Inflammatory macrophage treated with lipopolysaccharide for 1 hour (primary cell): ENCODE measurements at regions not wholly inside any gene's neighbourhood (a gene's known extent, or its start where the extent isn't known, plus 50 kb on each side); places are given as distances from the start of the nearest gene placed in this dataset.
"Not testable (repeated sequence)": the region's sequence is repeated elsewhere in the genome, so short reads cannot be mapped to it uniquely, and the experiment has no call there.

Experiments
- DNase-seq, 2 donors: peaks; one replicate each; pipeline ENCODE4 v3.0.0-alpha.2; 2020 to 2022

GRCh38 chr2:59223742-59224141, 982.6 kb upstream of the FANCL start:
- DNase-seq, result no peak

- no peak for DNase-seq
These were observed 976.2 kb upstream of the FANCL start for GRCh38 chr2:59217360-59217759.

DNA sequence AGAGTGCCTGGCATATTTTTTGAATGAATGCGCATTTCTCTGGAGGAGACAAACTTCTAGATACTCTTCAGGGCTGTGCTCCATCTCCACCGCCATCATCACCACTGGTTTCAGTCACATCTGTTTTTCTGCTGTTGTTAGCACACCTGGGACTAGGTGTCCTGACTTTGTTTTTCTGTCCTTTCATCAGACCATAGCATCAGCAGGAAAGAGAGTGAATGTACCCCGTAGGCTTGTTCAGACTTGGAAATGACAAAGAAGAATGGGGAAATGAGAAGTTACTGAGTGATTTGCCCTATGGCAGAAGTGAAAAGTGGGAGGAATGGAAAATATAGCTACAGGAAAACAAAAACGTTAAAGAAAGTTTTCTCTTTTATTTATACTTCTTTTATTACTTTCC, 965.2 kb upstream of the FANCL start:
- no peak for DNase-seq

- DNase-seq, result no peak
These were observed 962.9 kb upstream of the FANCL start for GRCh38 chr2:59204040-59204439.

DNA sequence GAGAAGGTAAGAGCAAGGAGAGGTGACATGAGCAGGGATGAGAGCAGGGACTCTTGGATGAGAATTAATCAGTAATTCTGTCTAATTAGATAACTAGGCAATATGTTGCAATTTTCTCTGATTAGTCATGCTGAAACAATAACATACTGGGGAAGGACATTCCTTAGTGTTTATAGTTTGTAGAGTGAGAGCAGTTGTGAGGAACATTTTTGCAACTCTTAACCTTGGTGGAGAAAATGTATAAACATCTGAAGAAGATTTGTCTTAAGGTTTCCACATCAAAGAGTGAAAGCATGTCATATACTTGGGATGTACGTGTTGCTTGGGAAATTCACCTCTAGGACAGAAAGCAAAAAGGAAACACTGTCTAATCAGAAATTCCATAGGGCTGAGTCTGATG, 955.4 kb upstream of the FANCL start:
- no peak for DNase-seq

- DNase-seq, result no peak
These were observed 954.7 kb upstream of the FANCL start for GRCh38 chr2:59195851-59196250.

- DNase-seq, result no peak
These were observed 950.7 kb upstream of the FANCL start for GRCh38 chr2:59191781-59192180.

DNA sequence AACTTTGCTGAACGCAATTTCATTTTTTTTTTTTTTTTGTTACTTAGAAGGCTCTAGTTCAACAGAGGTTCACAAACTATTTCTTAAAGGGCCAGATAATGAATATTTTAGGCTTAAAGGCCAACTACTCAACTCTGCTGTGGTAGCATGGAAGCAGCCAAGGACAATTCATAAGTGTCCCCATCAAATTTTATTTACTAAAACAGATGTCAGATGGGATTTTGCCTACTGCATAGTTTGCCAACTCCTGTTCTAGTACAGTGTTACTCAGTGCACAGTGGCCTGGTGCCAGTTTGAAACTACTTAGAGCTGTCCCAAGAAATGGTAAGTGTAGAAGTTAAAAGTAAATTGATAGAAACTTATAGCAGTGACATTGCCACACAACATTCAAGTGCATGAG, 949.4 kb upstream of the FANCL start:
- no peak for DNase-seq

GRCh38 chr2:59184276-59185020, 943.3 kb upstream of the FANCL start:
- peak; percentile 6 to 12 for DNase-seq

DNA sequence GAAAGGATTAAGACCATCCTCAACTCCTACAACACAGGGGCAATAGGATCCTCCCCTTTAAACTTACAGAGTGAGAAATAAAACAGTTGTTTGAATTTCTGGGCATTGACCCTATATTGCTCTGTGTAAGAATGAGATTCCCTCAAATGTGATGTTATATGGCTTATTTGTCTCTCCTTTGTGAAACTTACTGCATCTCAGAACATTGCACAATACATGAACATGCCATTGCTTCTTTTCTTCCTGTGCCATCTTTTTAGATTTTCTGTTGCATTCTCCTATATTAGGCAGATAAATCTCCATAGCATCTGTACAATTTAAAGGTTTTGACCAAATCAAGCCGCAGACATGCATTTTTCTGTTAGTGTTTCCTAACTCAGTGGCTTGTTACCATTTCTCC, 941.9 kb upstream of the FANCL start:
- no peak for DNase-seq

GRCh38 chr2:59182249-59182648, 941.1 kb upstream of the FANCL start:
- DNase-seq, result peak in 1 of 2 donors; percentile 6

DNA sequence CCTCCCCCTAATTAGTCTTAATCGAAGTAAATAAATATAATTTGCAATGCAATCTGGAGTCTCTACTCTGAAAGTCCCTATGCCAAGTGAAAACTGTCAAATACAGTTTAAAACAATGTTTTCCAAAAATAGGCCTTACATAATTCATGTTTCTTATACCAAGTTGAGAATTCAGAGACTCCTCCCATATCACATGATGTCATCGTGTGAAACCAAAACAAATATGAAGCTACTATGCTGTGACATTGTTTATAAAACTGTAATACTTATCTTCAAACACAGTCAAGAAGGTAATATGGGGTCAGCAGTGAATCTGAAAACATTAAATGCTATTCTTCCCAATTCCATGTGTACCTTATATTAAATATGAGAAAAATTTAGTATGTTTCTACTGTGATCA, 940.2 kb upstream of the FANCL start:
- DNase-seq, result no peak

- no peak for DNase-seq
These were observed 939.5 kb upstream of the FANCL start for GRCh38 chr2:59180621-59181020.

GRCh38 chr2:59180111-59180510, 939.0 kb upstream of the FANCL start:
- no peak for DNase-seq

DNA sequence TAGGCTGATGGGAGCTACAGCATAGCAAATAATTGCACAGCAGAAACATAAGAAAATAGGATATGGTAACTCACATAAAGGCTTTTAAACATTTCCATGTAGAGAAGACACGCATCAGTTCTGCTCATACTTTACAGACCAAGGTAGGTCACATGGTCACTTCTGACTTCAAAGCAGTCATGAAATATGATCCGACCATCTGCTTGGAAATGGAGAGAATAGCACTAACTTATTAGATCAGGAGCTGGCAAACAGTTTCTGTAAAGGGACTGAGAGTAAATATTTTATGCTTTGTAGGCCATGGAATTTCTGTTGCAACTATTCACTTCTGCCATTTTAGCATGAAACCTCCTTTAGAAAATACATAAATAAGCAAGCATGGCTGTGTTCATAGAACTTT, 936.6 kb upstream of the FANCL start:
- DNase-seq, result no peak

- DNase-seq, result no peak
These were observed 935.6 kb upstream of the FANCL start for GRCh38 chr2:59176737-59177136.

DNA sequence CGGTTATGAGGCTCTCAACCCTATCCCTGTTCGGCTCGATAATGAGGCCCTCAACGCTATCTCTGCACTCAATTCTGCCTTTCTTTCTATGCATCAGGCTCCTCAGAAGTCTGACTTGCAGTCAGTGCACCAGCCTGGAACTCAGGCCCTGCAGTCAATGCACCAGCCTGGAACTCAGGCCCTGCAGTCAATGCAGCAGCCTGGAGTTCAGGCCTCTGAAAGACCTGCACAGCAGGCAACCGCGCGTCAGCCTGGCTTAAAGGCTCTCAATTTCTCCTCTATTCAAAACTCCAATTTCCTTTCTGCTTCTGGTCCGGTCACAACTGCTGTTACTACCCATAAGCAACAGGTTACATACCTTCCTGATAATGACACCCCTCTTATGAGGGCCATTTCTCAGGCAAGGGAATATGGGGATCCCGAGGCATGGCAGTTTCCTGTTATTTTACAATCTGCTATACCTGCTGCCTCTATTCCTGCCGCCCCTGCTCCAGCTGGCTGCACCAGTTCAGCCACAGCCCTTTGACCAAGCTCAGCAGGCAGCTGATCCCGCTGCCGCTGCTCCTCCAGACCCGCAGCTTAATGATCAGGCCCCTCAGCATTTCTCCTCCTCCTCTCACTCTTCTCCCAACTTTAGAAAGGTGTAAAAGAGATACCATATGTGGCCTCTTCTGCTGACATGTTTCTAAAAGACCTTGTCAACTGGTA, 933.6 kb upstream of the FANCL start:
- no peak for DNase-seq

DNA sequence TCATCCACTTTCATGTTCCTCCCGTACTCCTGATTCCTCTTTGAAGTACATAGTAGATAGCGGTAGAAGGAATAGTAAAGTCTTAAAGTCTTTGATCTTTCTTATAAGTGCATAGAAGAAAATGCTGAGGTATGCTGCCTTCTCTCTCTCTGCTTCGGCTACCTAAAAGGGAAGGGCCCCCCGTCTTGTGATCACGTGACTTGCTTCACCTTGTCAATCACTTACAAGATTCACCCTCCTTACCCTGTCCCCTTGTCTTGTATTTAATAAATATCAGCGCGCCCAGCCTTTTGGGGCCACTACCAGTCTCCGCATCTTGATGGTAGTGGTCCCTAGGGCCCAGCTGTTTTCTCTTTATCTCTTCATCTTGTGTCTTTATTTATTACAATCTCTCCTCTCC, 932.2 kb upstream of the FANCL start:
- no peak for DNase-seq

GRCh38 chr2:59171019-59171418, 929.9 kb upstream of the FANCL start:
- no peak for DNase-seq

DNA sequence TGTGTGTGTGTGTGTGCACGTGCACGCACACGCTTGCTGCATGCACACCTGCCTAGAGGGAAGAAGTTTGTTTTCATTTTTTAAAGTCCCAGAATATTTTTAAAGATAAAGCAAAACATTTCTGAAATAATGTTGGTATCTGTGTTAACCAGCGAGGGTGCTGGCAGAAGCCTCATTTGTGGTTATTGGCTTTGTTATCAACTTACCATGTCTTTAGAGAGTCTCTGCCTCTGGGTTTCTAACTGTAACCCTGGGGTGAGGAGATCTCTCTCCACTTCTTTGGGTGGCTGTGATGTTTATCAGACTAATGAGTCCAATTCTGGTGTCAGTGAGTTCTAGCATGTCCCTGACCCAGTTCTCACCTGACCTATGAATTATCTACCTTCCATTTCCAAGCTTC, 927.6 kb upstream of the FANCL start:
- DNase-seq, result no peak

DNA sequence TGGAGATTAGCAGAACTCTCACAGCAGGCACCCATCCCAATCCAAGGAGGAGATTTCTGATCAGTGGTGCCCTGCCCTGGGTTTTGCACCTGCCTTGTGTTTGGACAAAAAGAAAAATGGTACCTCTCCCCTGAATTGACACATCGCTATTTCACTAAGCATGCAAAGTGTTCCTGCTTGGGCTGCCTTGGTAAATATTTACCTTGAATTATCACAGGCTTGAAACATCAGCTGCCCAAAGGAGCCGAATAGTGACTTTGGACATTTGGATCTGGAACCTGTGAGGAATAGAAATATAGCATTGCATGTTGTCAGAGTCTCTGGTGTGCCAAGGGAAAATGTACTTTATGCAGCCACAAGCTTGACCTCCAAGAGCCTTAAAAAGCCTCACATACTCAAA, 926.4 kb upstream of the FANCL start:
- no peak for DNase-seq

- DNase-seq, result not testable (repeated sequence)
These were observed 916.8 kb upstream of the FANCL start for GRCh38 chr2:59157908-59158307.

DNA sequence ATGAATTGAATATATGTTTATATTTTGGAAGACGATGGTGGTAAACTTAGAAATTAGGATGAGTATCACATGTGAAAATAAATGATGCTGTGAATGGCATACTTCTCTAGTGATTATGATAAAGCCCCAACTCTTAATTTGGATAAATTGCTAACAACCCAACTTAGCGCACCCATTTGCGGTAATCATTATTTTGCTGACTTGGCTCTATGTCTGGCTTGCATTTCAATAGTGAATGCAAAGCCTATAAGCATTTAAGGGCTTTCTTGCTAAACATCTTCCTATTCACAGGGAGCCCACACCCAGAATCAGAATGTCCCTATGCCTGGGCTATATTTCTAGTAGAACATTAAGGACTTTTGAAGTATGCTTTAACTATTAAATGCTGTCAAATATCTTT, 910.7 kb upstream of the FANCL start:
- DNase-seq, result no peak

DNA sequence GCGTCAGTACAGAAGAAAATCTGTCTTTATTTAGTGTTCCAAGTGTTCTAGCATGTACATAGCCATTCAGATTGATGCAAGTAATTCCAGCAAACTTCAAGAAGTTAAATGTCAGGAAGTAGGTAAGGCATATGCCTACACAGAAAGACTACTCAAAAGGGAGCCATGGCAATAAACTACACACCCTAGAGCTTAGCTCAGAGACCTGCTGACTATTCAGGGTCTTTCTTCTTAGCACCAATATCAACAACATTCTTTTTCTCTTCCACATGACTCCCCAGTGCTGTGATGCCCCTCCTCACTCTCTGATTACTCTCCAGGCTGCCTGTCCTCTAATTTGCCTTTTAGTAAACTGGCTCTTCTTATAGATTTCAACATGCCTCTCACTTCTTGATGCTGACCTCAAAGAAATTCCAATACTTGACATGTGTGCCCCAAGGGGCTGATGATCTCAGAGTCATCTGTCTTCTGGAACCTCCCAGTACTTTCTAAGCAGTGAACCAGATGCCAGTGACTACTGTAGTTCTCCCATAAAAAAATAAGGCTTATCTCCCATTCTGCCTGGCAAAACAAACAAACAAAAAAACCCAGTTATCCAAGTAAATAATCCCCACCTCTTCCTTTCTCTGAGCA, 909.2 kb upstream of the FANCL start:
- DNase-seq, result peak in 1 of 2 donors; percentile 55
